ENCODE measurements at regions not wholly inside any gene's neighbourhood (a gene's known extent, or its start where the extent isn't known, plus 50 kb on each side); places are given as distances from the start of the nearest gene placed in this dataset.

DNA sequence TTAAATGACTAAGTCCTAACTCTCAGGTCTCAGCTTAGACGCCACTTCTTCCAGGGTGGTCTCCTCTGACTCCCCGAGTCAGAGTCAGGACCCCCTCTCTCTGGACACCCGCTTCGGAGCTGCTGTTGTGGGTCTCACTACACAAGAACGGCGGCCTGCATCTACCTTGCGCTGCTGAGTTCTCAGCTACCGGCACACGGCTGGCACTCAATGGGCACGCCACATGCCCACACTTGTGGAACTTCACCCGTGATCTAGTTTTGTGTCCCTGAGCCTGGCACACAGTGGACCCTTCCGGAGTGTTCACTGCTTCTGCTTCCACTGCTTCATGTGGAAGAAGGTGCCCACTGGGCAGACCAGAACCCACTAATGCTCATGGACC, 58.3 kb upstream of the ID2 start:
- ATAC-seq: no peak

DNA sequence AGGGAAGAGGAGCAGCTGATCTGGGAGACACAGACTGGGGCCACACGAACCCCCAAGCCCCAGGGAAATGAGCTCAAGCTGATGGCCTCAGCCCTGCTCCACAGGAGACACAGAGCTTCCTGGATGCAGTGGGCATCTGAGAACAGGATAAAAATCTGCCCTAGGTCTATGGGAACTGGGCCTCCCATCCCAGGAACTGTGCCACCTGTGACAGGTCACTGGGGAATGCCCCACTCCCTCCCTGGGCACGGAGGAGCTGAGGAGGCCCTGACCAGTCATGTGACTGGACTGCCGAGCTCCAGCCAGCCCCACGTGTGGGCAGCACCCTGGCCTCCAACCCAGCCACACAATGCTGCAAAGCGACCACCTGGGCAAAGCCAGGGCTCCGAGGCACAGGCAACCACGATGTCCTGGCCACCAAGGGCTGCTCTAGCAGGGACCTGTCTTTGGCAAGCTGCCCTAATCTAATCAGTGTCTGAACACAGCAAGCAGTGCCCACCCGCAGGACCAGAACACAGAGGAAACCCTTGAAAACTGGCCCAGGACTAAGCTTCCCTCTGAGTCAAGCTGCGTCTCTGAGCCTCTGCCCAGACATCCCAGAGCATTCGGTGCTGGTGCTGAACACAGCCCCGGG, 57.8 kb upstream of the ID2 start:
- no peak for ATAC-seq

DNA sequence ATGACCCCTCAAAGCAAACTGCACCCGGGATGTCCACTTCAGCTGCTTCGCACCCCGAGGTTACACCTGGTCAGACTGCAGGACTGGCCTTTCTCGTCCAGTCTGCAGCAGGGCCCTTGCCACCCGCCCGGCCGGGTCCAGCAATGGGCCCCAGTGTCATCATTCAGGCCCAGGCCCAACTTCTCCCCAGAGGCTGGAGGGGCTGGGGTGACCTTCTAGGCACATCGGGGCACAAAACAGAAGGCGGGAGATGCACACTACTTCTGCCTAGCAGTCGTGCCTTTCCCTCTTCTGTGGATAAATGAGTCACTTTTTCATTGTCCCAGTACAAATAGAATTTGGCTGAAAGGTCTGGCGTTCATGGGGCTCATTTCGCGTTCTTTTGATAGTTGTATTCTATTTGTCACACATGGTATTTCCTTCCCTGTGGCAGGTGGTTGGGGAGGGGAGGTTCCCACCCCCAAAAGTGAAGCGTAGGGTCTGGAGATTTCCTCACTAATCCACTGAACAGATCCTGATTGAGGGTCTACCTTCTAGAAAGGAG, 56.9 kb upstream of the ID2 start:
- no peak for ATAC-seq

DNA sequence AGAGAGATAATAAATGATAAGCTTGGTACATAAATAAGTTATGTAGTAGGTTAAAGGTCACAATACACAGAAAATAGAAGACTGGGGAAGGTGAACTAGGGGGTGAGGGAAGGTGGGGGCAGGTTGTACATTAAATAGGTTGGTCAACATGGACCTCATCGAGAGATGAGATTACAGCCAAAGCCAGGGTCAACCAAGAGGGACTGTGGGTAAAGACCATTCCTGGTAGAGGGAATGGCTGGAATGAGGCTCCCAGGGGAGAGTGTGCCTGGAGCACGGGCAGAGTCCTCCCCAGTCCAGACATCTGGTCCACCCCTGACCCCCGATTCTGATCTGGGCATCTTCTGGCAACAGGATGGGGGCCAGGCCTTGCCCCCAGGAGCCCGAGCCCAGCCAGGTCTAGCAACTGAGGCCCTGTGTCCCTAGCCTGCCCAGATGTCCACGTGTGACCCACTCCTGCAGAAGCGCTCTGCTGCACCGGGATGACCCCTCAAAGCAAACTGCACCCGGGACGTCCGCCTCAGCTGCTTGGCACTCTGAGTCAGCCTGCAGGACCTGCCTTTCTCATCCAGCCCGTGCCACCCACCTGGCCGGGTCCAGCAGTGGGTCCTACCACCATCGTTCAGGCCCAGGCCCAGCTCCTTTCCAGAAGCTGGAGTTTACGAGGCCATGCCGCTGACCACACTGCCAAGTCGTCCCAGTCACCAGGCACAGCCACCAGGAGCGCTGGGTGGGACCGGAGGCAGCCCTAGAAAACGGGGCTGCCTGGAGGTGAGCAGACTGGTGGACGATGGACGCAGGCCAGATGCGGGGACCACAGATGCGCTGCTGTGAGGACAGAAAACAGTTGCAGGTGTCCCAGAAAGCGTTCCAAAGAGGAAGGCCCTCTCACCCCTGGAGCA, 56.2 kb upstream of the ID2 start:
- ATAC-seq: no peak

DNA sequence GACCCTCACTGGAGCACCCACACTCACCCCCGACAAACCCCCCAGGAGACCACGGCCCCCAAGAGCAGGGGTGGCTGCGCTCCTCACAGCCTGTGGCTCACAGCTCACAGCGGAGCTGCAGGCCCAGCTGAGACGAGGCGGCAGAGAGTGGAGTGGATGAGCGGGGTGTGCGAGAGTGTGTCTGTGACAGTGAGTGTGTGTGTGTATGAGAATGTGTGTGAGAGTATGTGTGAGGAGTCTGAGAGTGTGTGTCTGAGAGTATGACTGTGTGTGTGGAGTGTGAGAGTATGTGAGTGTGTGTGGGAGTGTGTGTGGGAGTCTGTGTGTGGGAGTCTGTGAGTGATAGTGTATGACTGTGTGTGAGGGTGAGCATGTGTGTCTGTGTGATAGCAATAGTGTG, 55.3 kb upstream of the ID2 start:
- no peak for ATAC-seq

DNA sequence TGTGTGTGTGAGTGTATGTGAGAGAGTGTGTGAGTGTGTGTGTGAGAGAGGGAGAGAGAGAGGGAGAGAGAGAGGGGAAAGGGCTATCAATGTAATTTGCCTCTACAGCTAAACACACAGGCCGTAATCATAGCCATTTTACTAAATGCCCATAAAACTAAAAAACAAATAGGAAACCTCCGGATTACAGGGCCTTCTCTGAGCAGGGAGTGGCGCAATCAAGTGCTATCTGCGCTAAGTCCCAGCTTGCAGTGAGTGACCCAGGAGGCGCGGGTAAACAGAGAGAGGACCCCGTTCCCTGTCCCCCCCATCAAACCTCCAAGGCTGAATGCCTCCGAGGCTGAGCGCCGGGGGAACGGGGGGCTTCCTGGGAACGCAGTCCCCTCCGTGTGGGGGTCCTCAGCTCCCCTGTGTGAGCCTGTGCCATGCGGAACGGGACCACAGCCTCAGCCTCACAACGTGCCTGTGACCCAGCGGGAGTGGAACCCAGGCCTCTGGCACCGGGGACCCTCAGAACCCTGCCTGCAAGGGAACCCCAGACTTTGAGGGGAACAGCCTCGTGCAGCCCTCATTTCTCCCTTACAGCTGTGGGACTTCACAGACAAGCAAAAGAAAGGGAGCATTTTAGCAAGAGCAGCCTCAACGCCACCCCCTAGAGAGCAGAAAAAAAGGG, 54.7 kb upstream of the ID2 start:
- ATAC-seq: no peak

DNA sequence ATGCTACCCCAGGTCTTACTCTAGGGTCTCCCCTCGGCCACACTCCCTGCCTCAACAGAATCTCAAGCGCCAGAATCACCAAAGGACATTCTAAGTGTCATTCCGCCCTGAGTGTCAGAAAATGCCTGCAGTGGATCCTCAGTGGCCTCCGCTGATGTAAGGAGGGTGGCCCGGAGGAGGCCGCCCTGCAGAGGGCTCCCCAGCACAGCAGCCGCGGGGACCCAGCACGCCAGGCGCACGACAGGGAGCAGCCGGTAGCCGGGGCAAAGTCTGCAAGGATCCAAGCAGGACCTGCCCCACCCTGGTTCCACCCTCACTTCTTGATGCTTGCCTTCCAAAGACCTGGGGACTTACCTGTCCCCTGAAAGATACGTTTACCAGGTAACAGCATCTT, 54.2 kb upstream of the ID2 start:
- no peak for ATAC-seq

DNA sequence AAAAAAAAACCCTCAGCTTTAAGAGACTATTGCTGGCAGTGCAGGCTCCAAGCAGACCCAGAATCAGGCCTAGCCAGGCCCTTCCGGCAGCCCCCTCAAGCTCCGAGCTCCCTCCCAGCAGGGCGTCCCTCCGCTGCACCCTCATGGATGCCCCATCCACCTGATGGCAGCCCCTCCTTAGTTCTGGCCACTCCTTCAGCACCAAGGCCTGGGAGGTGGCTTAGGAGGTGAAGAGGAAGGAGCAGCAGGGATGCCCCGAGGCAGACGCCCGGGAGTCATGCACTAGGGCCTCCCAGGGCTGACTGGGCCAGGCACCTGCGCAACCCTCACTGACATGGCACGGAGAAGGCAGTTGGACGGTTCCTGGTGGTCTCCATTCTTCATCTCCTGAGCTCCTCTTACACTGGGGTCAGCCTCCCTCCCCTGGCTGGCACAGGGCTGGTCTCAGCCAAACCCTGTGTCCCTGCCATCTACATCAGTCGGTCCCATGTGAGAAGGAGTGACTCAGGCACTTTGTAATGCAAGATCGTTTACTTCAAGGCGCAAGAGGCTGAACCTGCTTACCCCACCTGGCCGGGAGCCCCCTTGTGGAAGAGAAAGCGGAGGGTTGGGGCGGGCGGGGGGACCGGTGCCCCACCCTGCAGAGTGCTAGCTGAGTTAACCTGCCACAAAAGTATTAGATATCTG, 53.5 kb upstream of the ID2 start:
- ATAC-seq: no peak

DNA sequence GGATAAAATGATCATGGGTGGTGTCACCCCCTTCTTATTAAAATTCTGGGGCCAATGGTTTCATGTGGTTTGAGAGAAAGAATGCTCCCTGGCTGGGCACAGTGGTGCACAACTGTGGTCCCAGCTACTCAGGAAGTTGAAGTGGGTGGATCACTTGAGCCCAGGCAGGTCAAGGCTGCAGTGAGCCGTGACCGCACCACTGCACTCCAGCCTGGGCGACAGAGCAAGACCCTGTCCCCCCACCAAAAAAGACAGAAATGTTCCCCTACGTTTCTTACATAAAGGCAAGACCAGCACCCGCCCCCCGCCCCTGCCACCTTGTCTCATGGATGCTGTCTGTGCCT, 53.0 kb upstream of the ID2 start:
- ATAC-seq: no peak

DNA sequence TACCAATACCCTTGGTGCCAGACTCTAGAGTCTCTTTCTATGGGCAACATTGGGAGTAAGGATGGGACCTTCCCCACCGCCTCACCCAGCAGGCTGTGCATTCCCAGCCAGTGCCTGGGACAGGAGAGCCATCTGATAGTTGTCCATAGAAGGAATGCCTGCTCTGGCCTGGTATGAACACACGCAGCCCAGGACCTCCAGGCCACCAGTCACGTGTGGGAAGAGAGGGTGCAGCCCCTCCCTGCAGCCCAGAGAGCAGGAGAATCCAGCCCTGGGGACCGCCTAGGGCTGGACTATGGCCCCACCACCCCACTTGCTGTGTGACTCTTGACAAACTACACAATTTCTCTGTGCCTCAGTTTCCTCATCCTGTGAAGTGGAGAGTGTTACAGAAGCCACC, 52.5 kb upstream of the ID2 start:
- no peak for ATAC-seq

DNA sequence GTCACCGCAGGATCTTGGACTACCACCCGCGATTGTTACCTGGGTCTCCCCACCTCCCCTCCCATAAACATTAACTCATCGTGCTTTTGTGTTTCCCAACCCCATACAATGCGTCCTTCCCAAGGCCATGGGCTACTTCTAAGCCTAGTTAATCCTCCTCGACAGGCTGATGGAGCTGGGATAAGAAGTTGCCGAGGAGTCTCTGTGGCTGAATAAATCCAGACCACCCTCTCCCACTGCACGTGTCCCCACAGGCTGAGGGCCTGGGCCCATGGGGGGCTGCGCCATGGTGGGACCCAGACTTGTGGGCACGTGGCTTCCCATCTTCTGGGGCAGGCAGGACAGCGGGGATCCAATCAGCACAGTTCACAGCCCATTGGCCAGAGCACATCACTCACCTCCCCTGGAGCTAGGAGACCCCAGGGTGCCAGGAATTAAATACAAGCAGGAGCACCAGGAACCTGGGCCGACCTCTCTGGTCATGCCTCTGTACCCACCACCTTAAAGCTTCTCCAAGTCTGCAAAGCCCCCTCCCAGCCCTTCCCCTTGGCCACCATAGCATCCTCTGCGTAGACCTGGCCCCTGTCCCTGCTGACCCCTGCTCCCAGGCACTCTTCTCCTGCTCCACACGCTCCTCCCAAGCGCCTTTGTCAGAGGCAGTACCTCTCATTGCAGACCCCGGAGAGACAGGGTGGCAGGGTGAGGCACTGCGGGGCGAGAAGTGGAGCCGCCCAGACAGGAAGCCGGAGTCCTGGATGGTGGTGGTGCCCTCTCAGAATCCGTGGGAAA, 51.0 kb upstream of the ID2 start:
- no peak for ATAC-seq

DNA sequence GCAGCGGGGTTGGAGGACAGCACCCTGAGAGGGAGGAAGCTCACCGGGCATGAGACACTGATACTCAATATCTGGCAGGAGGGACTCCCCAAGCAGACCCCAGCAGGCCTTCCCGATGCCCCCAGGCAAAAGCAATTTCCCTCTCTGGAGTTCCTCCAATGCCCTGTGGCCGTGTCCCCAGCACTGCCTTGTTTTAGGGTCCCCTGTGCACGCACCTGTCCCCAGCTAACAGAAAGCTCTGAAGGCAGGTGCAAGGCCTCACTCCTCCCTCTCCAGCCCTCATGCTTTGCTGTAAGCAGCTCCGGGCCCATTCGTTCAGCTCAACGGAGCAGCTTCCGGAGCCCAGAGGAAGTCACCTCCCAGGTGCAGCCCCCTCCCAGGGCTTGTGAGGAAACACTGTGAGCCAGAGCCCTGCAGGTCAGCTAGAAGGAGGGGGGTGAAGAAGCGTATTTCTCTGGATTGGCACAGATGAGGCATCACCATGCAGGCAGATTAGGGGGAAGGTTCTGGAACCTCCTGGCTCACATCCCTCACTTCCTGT, 50.3 kb upstream of the ID2 start:
- ATAC-seq: no peak
